MM.1S (cell line): ENCODE measurements at regions not wholly inside any gene's neighbourhood (a gene's known extent, or its start where the extent isn't known, plus 50 kb on each side); places are given as distances from the start of the nearest gene placed in this dataset.

Experiments used
- DNase-seq: peaks from one replicate; pipeline ENCODE4 v3.0.0-alpha.2; 2015
- H2AFZ ChIP-seq: fragments of 300-600 bp; sonication (generic); 2 replicates; pipeline ENCODE4 v1.6.0; 2016; ENCODE audit warnings: antibody characterized with exemption, low read length
- H3F3A ChIP-seq: fragments of 300-600 bp; sonication (generic); 2 replicates; pipeline ENCODE4 v1.6.1; 2016; ENCODE audit warnings: mild to moderate bottlenecking, antibody characterized with exemption, low read length, moderate library complexity, mixed read lengths; ENCODE audit not compliant: insufficient read depth
- H3K27ac ChIP-seq: fragments of 300-600 bp; sonication (generic); 2 replicates; pipeline ENCODE4 v1.5.1; 2016; ENCODE audit warnings: mild to moderate bottlenecking, low read length
- H3K27me3 ChIP-seq: fragments of 300-600 bp; sonication (generic); replicated peaks from 2 replicates; pipeline ENCODE4 v1.6.0; 2016; ENCODE audit warnings: low read length; ENCODE audit not compliant: insufficient read depth
- H3K36me3 ChIP-seq: fragments of 300-600 bp; sonication (generic); replicated peaks from 2 replicates; pipeline ENCODE4 v1.6.1; 2016; ENCODE audit warnings: mild to moderate bottlenecking, low read length, mixed read lengths; ENCODE audit not compliant: insufficient read depth
- H3K4me1 ChIP-seq: fragments of 300-600 bp; sonication (generic); 2 replicates; pipeline ENCODE4 v1.6.1; 2016; ENCODE audit warnings: low read length, mixed read lengths
- H3K4me2 ChIP-seq: fragments of 300-600 bp; sonication (generic); 2 replicates; pipeline ENCODE4 v1.6.0; 2016; ENCODE audit warnings: low read depth, low read length
- H3K4me3 ChIP-seq: fragments of 300-600 bp; sonication (generic); 2 replicates; pipeline ENCODE4 v1.5.1; 2016; ENCODE audit warnings: low read length, mixed read lengths
- H3K79me2 ChIP-seq: fragments of 300-600 bp; sonication (generic); 2 replicates; pipeline ENCODE4 v1.6.1; 2016; ENCODE audit warnings: mixed run types, low read length, mixed read lengths
- H3K9ac ChIP-seq: fragments of 300-600 bp; sonication (generic); 2 replicates; pipeline ENCODE4 v1.6.1; 2016; ENCODE audit warnings: low read length, mixed read lengths
- H3K9me2 ChIP-seq: fragments of 300-600 bp; sonication (generic); replicated peaks from 2 replicates; pipeline ENCODE4 v1.6.1; 2016; ENCODE audit warnings: mild to moderate bottlenecking, low read length, mixed read lengths; ENCODE audit not compliant: insufficient read depth
- H3K9me3 ChIP-seq: fragments of 300-600 bp; sonication (generic); replicated peaks from 2 replicates; pipeline ENCODE4 v1.6.1; 2016; ENCODE audit warnings: mild to moderate bottlenecking, low read length, mixed read lengths; ENCODE audit not compliant: insufficient read depth
- H4K20me1 ChIP-seq: fragments of 300-600 bp; sonication (generic); 2 replicates; pipeline ENCODE4 v1.6.1; 2016; ENCODE audit warnings: mild to moderate bottlenecking, low read length, moderate library complexity, mixed read lengths; ENCODE audit not compliant: insufficient read depth
- EZH2 ChIP-seq: fragments of 300-600 bp; sonication (generic); optimal IDR thresholded peaks from 2 replicates; pipeline ENCODE3; 2017; ENCODE audit warnings: low read depth, mild to moderate bottlenecking, antibody characterized with exemption, low read length, mixed read lengths
- EZH2phosphoT487 ChIP-seq: fragments of 300-600 bp; sonication (generic); IDR thresholded peaks from 2 replicates; pipeline ENCODE4 v1.6.1; 2018; ENCODE audit warnings: antibody characterized with exemption, low read length
- TF ChIP-seq, protein P1 (sequence below): fragments of 300-600 bp; sonication (generic); IDR thresholded peaks from 2 replicates; pipeline ENCODE4 v1.5.1; 2016; ENCODE audit warnings: antibody characterized with exemption, low read length, mixed read lengths

DNA sequence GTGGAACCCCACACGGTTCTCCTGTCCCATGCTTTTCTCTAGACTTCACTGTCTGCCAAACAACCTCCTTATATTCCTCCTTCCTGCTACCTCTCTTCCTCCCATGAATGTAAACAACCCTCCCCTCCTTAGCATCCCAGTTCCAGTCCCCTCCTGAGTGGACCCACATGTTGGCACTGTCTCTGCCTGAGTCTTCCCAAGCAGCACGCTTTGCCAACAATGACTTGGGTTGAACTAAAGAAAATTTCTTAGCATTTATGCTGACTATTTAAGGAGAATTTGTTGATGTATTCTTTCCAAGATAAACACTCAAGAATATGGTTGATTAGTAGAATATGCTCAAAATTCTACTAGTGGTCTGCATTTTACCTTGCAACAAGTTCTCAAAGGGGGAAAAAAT lies 338.0 kb downstream of the TNS1 start:
- H3K4me1 ChIP-seq, result peaks cover 7% of the 10 kb centered on the region; the same call in 1 of the 2 replicates
- H2AFZ ChIP-seq, result no peak overlapping the region
- no peak overlapping the region for H3K9ac ChIP-seq
- no peak overlapping the region for H3K27ac ChIP-seq
- H3K9me3 ChIP-seq, result no peaks in the 10 kb centered on the region
- TF ChIP-seq EZH2phosphoT487, result no peak
- no peak for TF ChIP-seq EZH2
- TF ChIP-seq, protein P1, sequence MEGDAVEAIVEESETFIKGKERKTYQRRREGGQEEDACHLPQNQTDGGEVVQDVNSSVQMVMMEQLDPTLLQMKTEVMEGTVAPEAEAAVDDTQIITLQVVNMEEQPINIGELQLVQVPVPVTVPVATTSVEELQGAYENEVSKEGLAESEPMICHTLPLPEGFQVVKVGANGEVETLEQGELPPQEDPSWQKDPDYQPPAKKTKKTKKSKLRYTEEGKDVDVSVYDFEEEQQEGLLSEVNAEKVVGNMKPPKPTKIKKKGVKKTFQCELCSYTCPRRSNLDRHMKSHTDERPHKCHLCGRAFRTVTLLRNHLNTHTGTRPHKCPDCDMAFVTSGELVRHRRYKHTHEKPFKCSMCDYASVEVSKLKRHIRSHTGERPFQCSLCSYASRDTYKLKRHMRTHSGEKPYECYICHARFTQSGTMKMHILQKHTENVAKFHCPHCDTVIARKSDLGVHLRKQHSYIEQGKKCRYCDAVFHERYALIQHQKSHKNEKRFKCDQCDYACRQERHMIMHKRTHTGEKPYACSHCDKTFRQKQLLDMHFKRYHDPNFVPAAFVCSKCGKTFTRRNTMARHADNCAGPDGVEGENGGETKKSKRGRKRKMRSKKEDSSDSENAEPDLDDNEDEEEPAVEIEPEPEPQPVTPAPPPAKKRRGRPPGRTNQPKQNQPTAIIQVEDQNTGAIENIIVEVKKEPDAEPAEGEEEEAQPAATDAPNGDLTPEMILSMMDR, result no peak
- H3K36me3 ChIP-seq, result no peaks in the 10 kb centered on the region
- no peaks in the 10 kb centered on the region for H3F3A ChIP-seq
- H3K79me2 ChIP-seq, result no peaks in the 10 kb centered on the region
- no peak overlapping the region for H3K4me2 ChIP-seq
- H3K27me3 ChIP-seq, result no peaks in the 10 kb centered on the region
- no peaks in the 10 kb centered on the region for H4K20me1 ChIP-seq
- no peak for DNase-seq
- no peaks in the 10 kb centered on the region for H3K9me2 ChIP-seq
- H3K4me3 ChIP-seq, result no peak overlapping the region

DNA sequence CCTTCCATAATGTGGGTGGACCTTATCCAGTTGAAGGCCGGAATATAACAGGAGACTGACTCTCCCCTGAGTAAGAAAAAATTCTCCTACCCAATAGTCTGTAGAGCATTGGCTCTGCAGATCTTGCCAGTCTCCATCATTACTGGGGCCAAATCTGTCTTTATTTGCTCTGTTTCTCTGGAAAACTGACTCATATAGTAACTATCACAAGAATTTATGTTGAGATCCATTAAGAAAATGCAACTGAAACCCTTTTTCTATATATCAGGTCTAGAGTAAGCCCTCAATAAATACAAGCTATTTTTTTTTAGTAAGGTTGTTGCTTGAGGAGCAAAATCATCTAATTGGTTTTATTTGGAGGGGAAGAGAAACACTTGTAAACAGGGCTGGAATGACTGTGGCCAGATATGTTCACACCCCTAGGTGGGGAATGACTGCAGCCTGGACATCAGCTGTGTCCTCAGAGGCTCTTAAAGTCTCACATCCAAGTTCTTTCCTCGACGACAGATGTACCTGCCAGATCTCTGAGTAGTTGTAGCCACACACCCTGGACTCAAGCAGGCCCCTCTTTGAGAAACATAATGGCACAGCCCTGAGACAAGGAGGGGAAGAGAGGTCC lies 339.7 kb downstream of the TNS1 start:
- Histone ChIP-seq H3K4me2 (no peak overlapping the region), H4K20me1 (no peaks in the 10 kb centered on the region)

DNA sequence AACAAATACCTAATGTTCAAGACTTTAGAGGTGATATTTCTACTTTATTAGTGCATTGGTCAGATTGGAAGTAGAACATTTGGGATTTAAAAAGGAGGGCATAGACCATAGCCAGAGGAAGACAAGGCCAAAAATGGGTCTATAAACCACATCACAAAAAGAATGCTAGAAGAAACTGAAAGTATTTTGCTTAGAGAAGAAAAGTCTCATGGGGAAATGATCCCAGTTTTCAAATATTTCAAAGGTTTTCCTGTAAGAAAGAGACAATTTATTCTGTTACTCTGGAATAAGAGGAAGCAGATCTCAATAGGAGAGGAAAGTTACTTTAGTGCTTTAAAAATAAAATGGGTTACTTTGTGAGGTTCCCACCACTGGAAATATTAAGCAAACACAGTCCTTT lies 341.4 kb downstream of the TNS1 start:
- no peak overlapping the region for H3K4me2 ChIP-seq
- H3K27me3 ChIP-seq, result no peaks in the 10 kb centered on the region
- no peak overlapping the region for H3K27ac ChIP-seq
- H3K4me3 ChIP-seq, result no peak overlapping the region
- H3K9ac ChIP-seq, result no peak overlapping the region
- no peaks in the 10 kb centered on the region for H3K36me3 ChIP-seq
- H3K9me2 ChIP-seq, result no peaks in the 10 kb centered on the region
- H3F3A ChIP-seq, result no peaks in the 10 kb centered on the region
- H2AFZ ChIP-seq, result no peak overlapping the region
- H3K4me1 ChIP-seq, result peaks cover 7% of the 10 kb centered on the region; the same call in 1 of the 2 replicates
- DNase-seq, result no peak
- no peaks in the 10 kb centered on the region for H3K9me3 ChIP-seq
- H4K20me1 ChIP-seq, result no peaks in the 10 kb centered on the region
- no peaks in the 10 kb centered on the region for H3K79me2 ChIP-seq
- no peak for TF ChIP-seq EZH2phosphoT487
- TF ChIP-seq, protein P1, result no peak

More for the DNA sequence above, 339.7 kb downstream of the TNS1 start:
- peaks cover 7% of the 10 kb centered on the region; the same call in 1 of the 2 replicates for H3K4me1 ChIP-seq
- no peak for DNase-seq
- H3F3A ChIP-seq, result no peaks in the 10 kb centered on the region
- no peak overlapping the region for H3K27ac ChIP-seq
- H3K9me2 ChIP-seq, result no peaks in the 10 kb centered on the region
- H3K27me3 ChIP-seq, result no peaks in the 10 kb centered on the region
- no peaks in the 10 kb centered on the region for H3K9me3 ChIP-seq
- H3K79me2 ChIP-seq, result no peaks in the 10 kb centered on the region
- no peak overlapping the region for H3K4me3 ChIP-seq
- H3K36me3 ChIP-seq, result no peaks in the 10 kb centered on the region
- TF ChIP-seq, protein P1, result no peak
- no peak for TF ChIP-seq EZH2
- TF ChIP-seq EZH2phosphoT487, result no peak
- no peak overlapping the region for H3K9ac ChIP-seq
- H2AFZ ChIP-seq, result no peak overlapping the region
